Right lobe of liver (tissue), 6 donors: ENCODE measurements at regions not wholly inside any gene's neighbourhood (a gene's known extent, or its start where the extent isn't known, plus 50 kb on each side); places are given as distances from the start of the nearest gene placed in this dataset.

Experiments
- ATAC-seq, 4 donors: fragments of 200-7000 bp; cut with Tn5 transposase; one replicate each; pipeline ENCODE4 v1.9.1; 2020; ENCODE audit warnings: mild to moderate bottlenecking in 4 of 4, moderate library complexity in 4 of 4
- DNase-seq, 3 donors: peaks; one replicate each; pipeline ENCODE4 v3.0.0-alpha.2; 2020
- H3K27ac ChIP-seq, 3 donors: fragments of 200-600 bp; one replicate each; pipeline ENCODE4 v1.8.0; 2022
- H3K27me3 ChIP-seq, 2 donors: fragments of 200-600 bp; one replicate each; pipeline ENCODE4 v1.8.0; 2022
- H3K36me3 ChIP-seq, 4 donors: fragments of 200-600 bp; sonication (generic) in 1 of 4; one replicate each; pipeline versions ENCODE4 v1.5.1 to v1.8.0; 2017 to 2022; ENCODE audit warnings: control low read depth in 1 of 4
- H3K4me1 ChIP-seq, 4 donors: fragments of 200-600 bp; sonication (generic) in 1 of 4; one replicate each; pipeline versions ENCODE4 v1.5.1 to v1.8.0; 2017 to 2022; ENCODE audit warnings: control low read depth in 1 of 4
- H3K4me3 ChIP-seq, 3 donors: fragments of 200-600 bp; one replicate each; pipeline ENCODE4 v1.8.0; 2022
- H3K9me3 ChIP-seq, 4 donors: fragments of 200-600 bp; sonication (generic) in 1 of 4; one replicate each; pipeline versions ENCODE4 v1.5.1 to v1.8.0; 2017 to 2022; ENCODE audit warnings: control low read depth in 1 of 4
- CTCF ChIP-seq, 4 donors: fragments of 200-600 bp in 3 of 4; fragments of 450-650 bp in 1 of 4; IDR thresholded peaks; one replicate each; pipeline versions ENCODE4 v1.5.1 to v1.8.0; 2016 to 2022; ENCODE audit warnings: antibody characterized with exemption in 4 of 4, mild to moderate bottlenecking in 2 of 4
- POLR2A ChIP-seq: fragments of 450-650 bp; IDR thresholded peaks from one replicate; pipeline ENCODE4 v1.6.1; 2017; ENCODE audit warnings: antibody characterized with exemption, mild to moderate bottlenecking
- WGBS: methylation state at CpG from one replicate; pipeline ENCODE4 v1.1.6; 2018; ENCODE audit warnings: low coverage, low lambda C conversion rate; ENCODE audit not compliant: insufficient coverage; ENCODE audit errors: missing lambda C conversion rate; 5-methylcytosine and 5-hydroxymethylcytosine counted together
- intact Hi-C, 2 donors: fragments of 100-400 bp; cut with DNase I; formaldehyde crosslinking; loops; one replicate each; pipeline versions ENCODE4 v1.11.2 to v1.14.1; 2022
- donor health status: DM: no; HTN: yes; CAD: no.
- donor health status: DM: no; HTN: no; CAD: no.
- donor health status: DM: no; HTN: no; CAD: no.
- donor health status: DM: no; HTN: yes; CAD: no.
- donor health status: DM: no; HTN: yes; CAD: no.

DNA sequence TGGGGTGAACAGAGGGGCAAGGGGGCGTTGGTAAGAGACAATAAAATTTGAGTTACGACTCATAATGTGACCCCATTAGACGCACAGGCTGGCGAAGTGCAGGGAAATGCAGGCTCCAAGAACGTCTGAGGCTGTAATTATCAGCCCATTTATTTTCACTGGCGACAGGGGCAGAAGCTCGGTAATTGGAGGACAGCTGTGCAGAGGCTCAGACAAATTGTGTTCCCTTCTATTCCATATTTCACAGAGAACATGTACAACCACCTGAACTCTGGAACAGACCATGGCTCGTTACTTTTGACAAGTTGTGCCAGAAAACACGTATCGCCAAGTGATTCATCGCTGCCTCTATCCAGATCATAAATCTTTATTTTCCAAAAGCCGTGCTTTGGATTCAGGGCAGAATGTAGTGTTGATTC lies 137.3 kb upstream of the FRMD4A start:
- H3K4me3 ChIP-seq, result no peak overlapping the region
- no peaks in the 10 kb centered on the region for H3K9me3 ChIP-seq
- ATAC-seq (no peak), DNase-seq (no peak)
- no peaks in the 10 kb centered on the region for H3K4me1 ChIP-seq
- H3K27ac ChIP-seq, result no peak overlapping the region
- intact Hi-C loops, result no loop called here
- TF ChIP-seq CTCF (IDR thresholded peaks at IDR 0.05) (no peak), POLR2A (no peak)
- 47% methylated on average over 10 of the region's 12 CpGs for WGBS
- H3K36me3 ChIP-seq, result no peaks in the 10 kb centered on the region
- H3K27me3 ChIP-seq, result no peaks in the 10 kb centered on the region

GRCh38 chr10:14466257-14466656 lies 135.5 kb upstream of the FRMD4A start:
- DNase-seq, result no peak
- intact Hi-C loops, result no loop called here
- no peak for TF ChIP-seq CTCF (IDR thresholded peaks at IDR 0.05)
- no peak for TF ChIP-seq POLR2A
- H3K9me3 ChIP-seq, result no peaks in the 10 kb centered on the region
- H3K4me1 ChIP-seq, result no peaks in the 10 kb centered on the region
- no peak for ATAC-seq
- no peak overlapping the region for H3K4me3 ChIP-seq
- no peaks in the 10 kb centered on the region for H3K36me3 ChIP-seq
- no peaks in the 10 kb centered on the region for H3K27me3 ChIP-seq
- no peak overlapping the region for H3K27ac ChIP-seq
- WGBS, result 28% methylated on average over 3 of the region's 3 CpGs

DNA sequence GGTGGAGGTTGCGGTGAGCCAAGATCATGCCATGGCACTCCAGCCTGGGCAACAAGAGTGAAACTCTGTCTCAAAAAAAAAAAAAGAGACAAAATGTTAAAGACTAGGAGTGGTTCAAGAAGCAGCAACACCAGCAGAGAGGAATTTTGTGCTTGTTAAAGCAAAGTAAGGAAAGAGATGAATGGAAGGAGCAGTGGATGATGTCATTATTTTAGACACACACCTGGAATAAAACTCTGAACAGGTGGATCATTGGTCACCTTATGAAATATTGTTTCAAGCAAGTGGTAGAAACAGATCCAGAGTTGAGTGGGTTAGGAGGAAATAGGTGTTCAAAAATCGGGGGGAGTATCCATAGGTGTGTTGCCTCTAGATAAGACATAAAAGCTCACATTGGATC lies 129.7 kb upstream of the FRMD4A start:
- ATAC-seq (no peak), DNase-seq (no peak)
- TF ChIP-seq POLR2A (no peak), CTCF (IDR thresholded peaks at IDR 0.05) (no peak)

GRCh38 chr10:14459665-14460064 lies 128.9 kb upstream of the FRMD4A start:
- DNase-seq, result no peak
- H3K27me3 ChIP-seq, result no peaks in the 10 kb centered on the region
- ATAC-seq, result peak in 1 of 4 donors; percentile 37
- intact Hi-C loops, result no loop called here
- no peaks in the 10 kb centered on the region for H3K36me3 ChIP-seq
- 18% methylated on average over 2 of the region's 2 CpGs for WGBS
- no peak for TF ChIP-seq CTCF (IDR thresholded peaks at IDR 0.05)
- TF ChIP-seq POLR2A, result no peak
- no peaks in the 10 kb centered on the region for H3K9me3 ChIP-seq
- no peak overlapping the region for H3K27ac ChIP-seq
- no peak overlapping the region for H3K4me3 ChIP-seq
- H3K4me1 ChIP-seq, result no peaks in the 10 kb centered on the region

More for the DNA sequence above, 129.7 kb upstream of the FRMD4A start:
- intact Hi-C loops, result no loop called here
- H3K4me3 ChIP-seq, result no peak overlapping the region
- no peak overlapping the region for H3K27ac ChIP-seq
- WGBS, result 65% methylated on average over 2 of the region's 2 CpGs
- H3K36me3 ChIP-seq, result no peaks in the 10 kb centered on the region
- no peaks in the 10 kb centered on the region for H3K27me3 ChIP-seq
- no peaks in the 10 kb centered on the region for H3K4me1 ChIP-seq
- no peaks in the 10 kb centered on the region for H3K9me3 ChIP-seq

DNA sequence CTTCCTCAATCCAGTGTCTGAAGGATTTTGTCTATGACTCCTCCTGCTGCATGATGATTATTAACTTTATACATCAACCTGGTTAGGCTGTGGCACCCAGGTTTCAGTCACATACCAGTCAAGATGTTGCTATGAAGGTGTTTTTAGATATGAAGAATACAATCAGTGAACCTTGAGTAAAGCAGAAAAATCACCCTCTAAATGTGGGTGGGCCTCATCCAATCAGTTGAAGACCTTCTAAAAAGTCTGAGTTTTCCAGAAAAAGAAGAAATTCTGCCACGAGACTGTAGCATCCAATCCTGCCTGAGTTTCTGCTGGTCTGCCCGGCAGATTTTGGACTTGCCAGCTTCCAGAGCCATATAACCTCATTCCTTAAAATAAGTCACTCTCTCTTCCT lies 126.1 kb upstream of the FRMD4A start:
- 70% methylated on average over 2 of the region's 2 CpGs for WGBS
- H3K4me3 ChIP-seq, result no peak overlapping the region
- no peak for TF ChIP-seq POLR2A
- TF ChIP-seq CTCF (IDR thresholded peaks at IDR 0.05), result no peak
- H3K4me1 ChIP-seq, result no peaks in the 10 kb centered on the region
- H3K9me3 ChIP-seq, result no peaks in the 10 kb centered on the region
- H3K27me3 ChIP-seq, result no peaks in the 10 kb centered on the region
- H3K27ac ChIP-seq, result no peak overlapping the region
- intact Hi-C loops, result no loop called here
- ATAC-seq, result no peak
- H3K36me3 ChIP-seq, result no peaks in the 10 kb centered on the region
- no peak for DNase-seq
